GM19372 (cell line): ENCODE measurements at regions not wholly inside any gene's neighbourhood (a gene's known extent, or its start where the extent isn't known, plus 50 kb on each side); places are given as distances from the start of the nearest gene placed in this dataset.
"Not testable (repeated sequence)": the region's sequence is repeated elsewhere in the genome, so short reads cannot be mapped to it uniquely, and the experiment has no call there.

Experiments used
- ATAC-seq: cut with Tn5 transposase; IDR thresholded peaks from one replicate; pipeline ENCODE4 v1.9.1; 2021; ENCODE audit warnings: mild to moderate bottlenecking, low read depth, moderate library complexity; ENCODE audit not compliant: unreplicated experiment

GRCh38 chr10:2925631-2926030, 141.7 kb upstream of the PFKP start:
- no peak for ATAC-seq

GRCh38 chr10:2924431-2924830, 142.9 kb upstream of the PFKP start:
- ATAC-seq: no peak

- no peak for ATAC-seq
Observed at GRCh38 chr10:2921956-2922680, 145.2 kb upstream of the PFKP start.

- ATAC-seq: no peak
Observed at GRCh38 chr10:2920637-2921036, 146.7 kb upstream of the PFKP start.

GRCh38 chr10:2920168-2920567, 147.2 kb upstream of the PFKP start:
- ATAC-seq: no peak

- no peak for ATAC-seq
Observed at GRCh38 chr10:2919016-2919415, 148.3 kb upstream of the PFKP start.

GRCh38 chr10:2918489-2918888, 148.9 kb upstream of the PFKP start:
- ATAC-seq: no peak

GRCh38 chr10:2917926-2918325, 149.4 kb upstream of the PFKP start:
- ATAC-seq: no peak

GRCh38 chr10:2915412-2915811, 151.9 kb upstream of the PFKP start:
- no peak for ATAC-seq

- ATAC-seq: no peak
Observed at GRCh38 chr10:2914741-2915140, 152.6 kb upstream of the PFKP start.

- no peak for ATAC-seq
Observed at GRCh38 chr10:2913474-2913873, 153.9 kb upstream of the PFKP start.

GRCh38 chr10:2910656-2911055, 156.7 kb upstream of the PFKP start:
- no peak for ATAC-seq

- ATAC-seq: no peak
Observed at GRCh38 chr10:2909921-2910320, 157.4 kb upstream of the PFKP start.

- no peak for ATAC-seq
Observed at GRCh38 chr10:2908851-2909630, 158.3 kb upstream of the PFKP start.

GRCh38 chr10:2906974-2907373, 160.4 kb upstream of the PFKP start:
- no peak for ATAC-seq

GRCh38 chr10:2905851-2906250, 161.5 kb upstream of the PFKP start:
- ATAC-seq: no peak

GRCh38 chr10:2900530-2900929, 166.8 kb upstream of the PFKP start:
- no peak for ATAC-seq

GRCh38 chr10:2899246-2899951, 167.9 kb upstream of the PFKP start:
- no peak for ATAC-seq

GRCh38 chr10:2898509-2898860, 168.9 kb upstream of the PFKP start:
- ATAC-seq: no peak

GRCh38 chr10:2897619-2898508, 169.5 kb upstream of the PFKP start:
- ATAC-seq: no peak

GRCh38 chr10:2896334-2896733, 171.0 kb upstream of the PFKP start:
- not testable (repeated sequence) for ATAC-seq
